H9 (cell line): ENCODE measurements at regions not wholly inside any gene's neighbourhood (a gene's known extent, or its start where the extent isn't known, plus 50 kb on each side); places are given as distances from the start of the nearest gene placed in this dataset.

Experiments
- DNase-seq: peaks from one replicate; pipeline ENCODE4 v3.0.0-alpha.2; 2017
- H2AFZ ChIP-seq: one replicate; pipeline ENCODE4 v1.6.1; 2013; ENCODE audit warnings: mild to moderate bottlenecking, low read length, control low read depth, moderate library complexity
- H2AK5ac ChIP-seq: 2 replicates; pipeline ENCODE4 v1.6.1; 2013; ENCODE audit warnings: low read length, control low read depth, mixed read lengths; ENCODE audit not compliant: insufficient read length
- H2BK120ac ChIP-seq: one replicate; pipeline ENCODE4 v1.6.1; 2013; ENCODE audit warnings: low read depth, mild to moderate bottlenecking, low read length, control low read depth, inconsistent platforms; ENCODE audit not compliant: poor library complexity, severe bottlenecking
- H2BK12ac ChIP-seq: 2 replicates; pipeline ENCODE4 v1.6.1; 2013; ENCODE audit warnings: low read length, control low read depth, mixed read lengths, low read depth; ENCODE audit not compliant: insufficient read length
- H2BK15ac ChIP-seq: 2 replicates; pipeline ENCODE4 v1.6.1; 2013; ENCODE audit warnings: low read depth, low read length, control low read depth
- H2BK20ac ChIP-seq: one replicate; pipeline ENCODE4 v1.6.1; 2013; ENCODE audit warnings: low read depth, mild to moderate bottlenecking, low read length, control low read depth, inconsistent platforms; ENCODE audit not compliant: poor library complexity, severe bottlenecking
- H2BK5ac ChIP-seq: 2 replicates; pipeline ENCODE4 v1.6.1; 2013; ENCODE audit warnings: low read length, control low read depth, mixed read lengths; ENCODE audit not compliant: insufficient read length
- H3K14ac ChIP-seq: 2 replicates; pipeline ENCODE4 v1.6.1; 2013; ENCODE audit warnings: low read length, control low read depth; ENCODE audit not compliant: insufficient read depth
- H3K18ac ChIP-seq: 2 replicates; pipeline ENCODE4 v1.6.1; 2013; ENCODE audit warnings: low read depth, mild to moderate bottlenecking, mixed read lengths, low read length, control low read depth; ENCODE audit not compliant: insufficient read length
- H3K23ac ChIP-seq: 2 replicates; pipeline ENCODE4 v1.6.1; 2013; ENCODE audit warnings: low read length, control low read depth, mixed read lengths, low read depth; ENCODE audit not compliant: insufficient read length
- H3K23me2 ChIP-seq: 2 replicates; pipeline ENCODE4 v1.6.1; 2013; ENCODE audit warnings: low read depth, mild to moderate bottlenecking, mixed read lengths, low read length, control low read depth; ENCODE audit not compliant: insufficient read length, poor library complexity, severe bottlenecking
- H3K27ac ChIP-seq: 2 replicates; pipeline ENCODE4 v1.5.1; 2013; ENCODE audit warnings: low read length, control low read depth, mixed read lengths, low read depth; ENCODE audit not compliant: insufficient read length
- H3K27me3 ChIP-seq: 2 replicates; pipeline ENCODE4 v1.6.1; 2013; ENCODE audit warnings: low read length, control low read depth, inconsistent platforms; ENCODE audit not compliant: insufficient read depth
- H3K4ac ChIP-seq: 2 replicates; pipeline ENCODE4 v1.6.1; 2013; ENCODE audit warnings: low read depth, mild to moderate bottlenecking, control low read depth, inconsistent platforms, low read length, moderate library complexity
- H3K4me1 ChIP-seq: 2 replicates; pipeline ENCODE4 v1.6.1; 2013; ENCODE audit warnings: low read length, control low read depth, inconsistent platforms; ENCODE audit not compliant: insufficient read depth
- H3K4me2 ChIP-seq: 2 replicates; pipeline ENCODE4 v1.6.1; 2013; ENCODE audit warnings: low read length, control low read depth, mixed read lengths; ENCODE audit not compliant: insufficient read length, insufficient read depth
- H3K56ac ChIP-seq: 2 replicates; pipeline ENCODE4 v1.6.1; 2013; ENCODE audit warnings: low read depth, mild to moderate bottlenecking, mixed read lengths, low read length, control low read depth; ENCODE audit not compliant: insufficient read length
- H3K79me1 ChIP-seq: 2 replicates; pipeline ENCODE4 v1.6.1; 2013; ENCODE audit warnings: low read depth, mild to moderate bottlenecking, moderate library complexity, low read length, control low read depth, inconsistent platforms; ENCODE audit not compliant: insufficient read depth, poor library complexity, severe bottlenecking
- H3K79me2 ChIP-seq: 2 replicates; pipeline ENCODE4 v1.6.1; 2013; ENCODE audit warnings: low read length, control low read depth, inconsistent platforms; ENCODE audit not compliant: insufficient read depth
- H3K9ac ChIP-seq: 2 replicates; pipeline ENCODE4 v1.6.1; 2013; ENCODE audit warnings: low read length, control low read depth, mixed read lengths; ENCODE audit not compliant: insufficient read length; ENCODE audit errors: extremely low read depth
- H3K9me3 ChIP-seq: one replicate; pipeline ENCODE4 v1.6.1; 2013; ENCODE audit warnings: low read depth, low read length, inconsistent platforms; ENCODE audit not compliant: control insufficient read depth
- H3T11ph ChIP-seq: one replicate; pipeline ENCODE4 v1.6.1; 2013; ENCODE audit warnings: mild to moderate bottlenecking, low read length, control low read depth, inconsistent platforms
- H4K20me1 ChIP-seq: one replicate; pipeline ENCODE4 v1.6.1; 2013; ENCODE audit not compliant: control insufficient read depth, insufficient read length, insufficient read depth
- H4K5ac ChIP-seq: 2 replicates; pipeline ENCODE4 v1.6.1; 2013; ENCODE audit warnings: low read depth, mild to moderate bottlenecking, mixed read lengths, low read length, control low read depth; ENCODE audit not compliant: insufficient read length
- H4K8ac ChIP-seq: replicated peaks from 2 replicates; pipeline ENCODE4 v1.6.1; 2013; ENCODE audit warnings: low read length, control low read depth, mixed read lengths, low read depth; ENCODE audit not compliant: insufficient read length
- H4K91ac ChIP-seq: 2 replicates; pipeline ENCODE4 v1.6.1; 2013; ENCODE audit warnings: low read depth, mild to moderate bottlenecking, moderate library complexity, mixed read lengths, low read length, control low read depth; ENCODE audit not compliant: insufficient read length
- H3K27ac Mint-ChIP-seq, 3 experiments: 2 replicates in 2 of 3; 3 replicates in 1 of 3; pipeline ENCODE4 v1.8.0; 2020 to 2021; ENCODE audit warnings: mixed read lengths in 3 of 3, mild to moderate bottlenecking in 1 of 3, moderate library complexity in 1 of 3
- H3K27me3 Mint-ChIP-seq: 2 replicates; pipeline ENCODE4 v1.8.0; 2021; ENCODE audit warnings: low read depth, mild to moderate bottlenecking, moderate library complexity, mixed read lengths
- H3K36me3 Mint-ChIP-seq, 3 experiments: 2 replicates in 2 of 3; 3 replicates in 1 of 3; pipeline ENCODE4 v1.8.0; 2020 to 2021; ENCODE audit warnings: low read depth in 3 of 3, mixed read lengths in 3 of 3; ENCODE audit not compliant: insufficient read depth in 1 of 3
- H3K4me1 Mint-ChIP-seq, 2 experiments: 2 replicates each; pipeline ENCODE4 v1.8.0; 2020; ENCODE audit warnings: mixed read lengths in 2 of 2
- H3K4me3 Mint-ChIP-seq, 2 experiments: 2 replicates in 1 of 2; 3 replicates in 1 of 2; pipeline ENCODE4 v1.8.0; 2020 to 2021; ENCODE audit warnings: mild to moderate bottlenecking in 2 of 2, mixed read lengths in 2 of 2, moderate library complexity in 1 of 2
- H3K9me3 Mint-ChIP-seq, 2 experiments: 2 replicates in 1 of 2; 3 replicates in 1 of 2; pipeline ENCODE4 v1.8.0; 2020; ENCODE audit warnings: mild to moderate bottlenecking in 2 of 2, mixed read lengths in 2 of 2, moderate library complexity in 1 of 2
- WGBS: extraction: QIAGEN DNeasy Blood & Tissue Kit; methylation state at CpG from one replicate; pipeline ENCODE4 v1.1.7; 2013; ENCODE audit warnings: missing lambda C conversion rate, low lambda C conversion rate, mixed read lengths; ENCODE audit not compliant: insufficient read length; ENCODE audit errors: extremely low coverage; 5-methylcytosine and 5-hydroxymethylcytosine counted together
- TF ChIP-seq, protein P1 (sequence below): fragments of 200-600 bp; sonication (generic); conservative IDR thresholded peaks from 3 replicates; pipeline ENCODE4 v1.8.0; 2021; ENCODE audit warnings: antibody characterized with exemption, mild to moderate bottlenecking

GRCh38 chr1:30310966-30311742, 412.2 kb downstream of the MATN1 start:
- TF ChIP-seq, protein P1, sequence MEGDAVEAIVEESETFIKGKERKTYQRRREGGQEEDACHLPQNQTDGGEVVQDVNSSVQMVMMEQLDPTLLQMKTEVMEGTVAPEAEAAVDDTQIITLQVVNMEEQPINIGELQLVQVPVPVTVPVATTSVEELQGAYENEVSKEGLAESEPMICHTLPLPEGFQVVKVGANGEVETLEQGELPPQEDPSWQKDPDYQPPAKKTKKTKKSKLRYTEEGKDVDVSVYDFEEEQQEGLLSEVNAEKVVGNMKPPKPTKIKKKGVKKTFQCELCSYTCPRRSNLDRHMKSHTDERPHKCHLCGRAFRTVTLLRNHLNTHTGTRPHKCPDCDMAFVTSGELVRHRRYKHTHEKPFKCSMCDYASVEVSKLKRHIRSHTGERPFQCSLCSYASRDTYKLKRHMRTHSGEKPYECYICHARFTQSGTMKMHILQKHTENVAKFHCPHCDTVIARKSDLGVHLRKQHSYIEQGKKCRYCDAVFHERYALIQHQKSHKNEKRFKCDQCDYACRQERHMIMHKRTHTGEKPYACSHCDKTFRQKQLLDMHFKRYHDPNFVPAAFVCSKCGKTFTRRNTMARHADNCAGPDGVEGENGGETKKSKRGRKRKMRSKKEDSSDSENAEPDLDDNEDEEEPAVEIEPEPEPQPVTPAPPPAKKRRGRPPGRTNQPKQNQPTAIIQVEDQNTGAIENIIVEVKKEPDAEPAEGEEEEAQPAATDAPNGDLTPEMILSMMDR = no peak
- Histone ChIP-seq H4K91ac (no peak overlapping the region), H3K9ac (no peak overlapping the region), H2BK15ac (no peak overlapping the region), H3T11ph (no peak overlapping the region), H3K4me2 (no peak overlapping the region), H3K23ac (no peak overlapping the region), H2BK12ac (no peak overlapping the region), H3K9me3 (no peaks in the 10 kb centered on the region), H2AK5ac (no peak overlapping the region), H4K5ac (no peak overlapping the region), H2BK5ac (no peak overlapping the region), H4K8ac (no peak overlapping the region), H2BK120ac (no peak overlapping the region), H4K20me1 (no peaks in the 10 kb centered on the region), H3K79me1 (no peaks in the 10 kb centered on the region), H3K27me3 (no peaks in the 10 kb centered on the region), H3K27ac (no peak overlapping the region), H3K18ac (no peak overlapping the region), H3K14ac (no peak overlapping the region), H3K4ac (no peak overlapping the region), H2BK20ac (no peak overlapping the region), H3K23me2 (no peaks in the 10 kb centered on the region), H3K79me2 (no peaks in the 10 kb centered on the region), H2AFZ (no peak overlapping the region), H3K4me1 (no peaks in the 10 kb centered on the region), H3K56ac (no peak overlapping the region)
- no CpG with 5 or more reads among the region's 11 CpGs for WGBS
- no peaks in the 10 kb centered on the region for H3K36me3 Mint-ChIP-seq
- peaks cover 0 to 9% of the 10 kb centered on the region in 2 experiments; a peak in 2 of 4 replicates for H3K4me1 Mint-ChIP-seq
- no peak overlapping the region for H3K27ac Mint-ChIP-seq
- H3K9me3 Mint-ChIP-seq = 0 out of 5 replicates have a peak, but pooled peaks cover 0 to 2% of the 10 kb centered on the region in 2 experiments
- peaks cover 27% of the 10 kb centered on the region for H3K27me3 Mint-ChIP-seq
- H3K4me3 Mint-ChIP-seq = no peak overlapping the region
- DNase-seq = no peak
